ENCODE measurements at regions not wholly inside any gene's neighbourhood (a gene's known extent, or its start where the extent isn't known, plus 50 kb on each side); places are given as distances from the start of the nearest gene placed in this dataset.

GRCh38 chr12:63068857-63069442, 82.1 kb downstream of the AVPR1A start:
- H3K27me3 ChIP-seq, result no peaks in the 10 kb centered on the region
- H3K4me3 ChIP-seq, result no peak overlapping the region
- H3K4me1 ChIP-seq, result no peaks in the 10 kb centered on the region
- no peaks in the 10 kb centered on the region for H3K36me3 ChIP-seq
- ATAC-seq (peak; percentile 64), DNase-seq (peak in 2 of 4 donors; percentile 27 to 62)
- no peaks in the 10 kb centered on the region for H3K9me3 ChIP-seq
- intact Hi-C loops (cut with DNase I), result no loop called here
- TF ChIP-seq CTCF (IDR thresholded peaks at IDR 0.05), result peak in 1 of 2 donors; percentile 32
- no peak overlapping the region for H3K27ac ChIP-seq

DNA sequence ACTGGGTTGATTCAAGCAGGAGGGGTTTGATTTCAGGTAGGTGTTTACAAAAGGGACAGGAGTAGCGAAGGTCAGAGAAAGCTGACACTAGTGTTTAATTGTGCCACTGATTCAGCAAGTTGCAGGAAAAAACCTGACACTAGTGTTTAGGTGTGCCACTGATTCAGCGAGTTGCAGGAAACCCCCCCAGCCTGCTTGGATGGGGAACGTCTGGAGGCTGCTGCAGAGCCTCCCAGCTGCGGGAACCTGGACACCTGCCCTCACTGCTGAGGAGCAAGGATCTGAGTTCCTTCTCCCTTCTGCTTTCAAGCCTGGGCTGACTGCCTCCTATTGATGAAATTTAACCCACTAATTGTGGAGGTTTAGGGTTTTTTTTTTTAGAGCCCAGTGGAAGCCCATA, 84.2 kb downstream of the AVPR1A start:
- Histone ChIP-seq H3K27me3 (no peaks in the 10 kb centered on the region), H3K4me3 (no peak overlapping the region), H3K36me3 (no peaks in the 10 kb centered on the region), H3K27ac (no peak overlapping the region), H3K4me1 (no peaks in the 10 kb centered on the region), H3K9me3 (no peaks in the 10 kb centered on the region)
- DNase-seq (no peak), ATAC-seq (no peak)
- TF ChIP-seq CTCF (IDR thresholded peaks at IDR 0.05), result no peak
- intact Hi-C loops (cut with DNase I), result no loop called here

DNA sequence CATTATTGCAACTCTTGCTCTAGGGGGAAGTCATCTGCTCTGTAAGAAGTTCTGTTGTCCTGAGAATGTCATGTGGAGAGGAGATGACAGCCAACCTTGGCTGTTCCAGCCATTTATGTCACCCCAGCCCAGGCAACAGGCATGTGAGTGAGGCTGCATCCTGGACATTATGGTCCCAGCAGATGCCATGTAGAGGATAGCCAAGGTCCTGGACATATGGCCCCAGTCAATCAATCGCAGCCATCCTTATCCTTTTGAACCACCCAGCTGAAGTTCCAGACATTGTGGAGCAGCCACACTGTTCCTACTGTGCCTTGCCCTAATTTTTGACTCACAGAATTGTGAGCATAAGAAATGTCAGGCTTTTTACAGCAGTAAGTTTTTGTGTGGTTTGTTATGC, 84.9 kb downstream of the AVPR1A start:
- Histone ChIP-seq H3K4me1 (no peaks in the 10 kb centered on the region), H3K27ac (no peak overlapping the region), H3K36me3 (no peaks in the 10 kb centered on the region), H3K9me3 (no peaks in the 10 kb centered on the region), H3K4me3 (no peak overlapping the region), H3K27me3 (no peaks in the 10 kb centered on the region)
- TF ChIP-seq CTCF (IDR thresholded peaks at IDR 0.05), result no peak
- intact Hi-C loops (cut with DNase I), result no loop called here
- no peak for ATAC-seq
- DNase-seq, result no peak

GRCh38 chr12:63064080-63064479, 86.9 kb downstream of the AVPR1A start:
- intact Hi-C loops (cut with DNase I), result no loop called here
- TF ChIP-seq CTCF (IDR thresholded peaks at IDR 0.05), result no peak
- H3K4me3 ChIP-seq, result no peak overlapping the region
- H3K36me3 ChIP-seq, result no peaks in the 10 kb centered on the region
- no peak for ATAC-seq
- no peaks in the 10 kb centered on the region for H3K9me3 ChIP-seq
- no peaks in the 10 kb centered on the region for H3K4me1 ChIP-seq
- no peak overlapping the region for H3K27ac ChIP-seq
- no peaks in the 10 kb centered on the region for H3K27me3 ChIP-seq
- DNase-seq, result no peak

DNA sequence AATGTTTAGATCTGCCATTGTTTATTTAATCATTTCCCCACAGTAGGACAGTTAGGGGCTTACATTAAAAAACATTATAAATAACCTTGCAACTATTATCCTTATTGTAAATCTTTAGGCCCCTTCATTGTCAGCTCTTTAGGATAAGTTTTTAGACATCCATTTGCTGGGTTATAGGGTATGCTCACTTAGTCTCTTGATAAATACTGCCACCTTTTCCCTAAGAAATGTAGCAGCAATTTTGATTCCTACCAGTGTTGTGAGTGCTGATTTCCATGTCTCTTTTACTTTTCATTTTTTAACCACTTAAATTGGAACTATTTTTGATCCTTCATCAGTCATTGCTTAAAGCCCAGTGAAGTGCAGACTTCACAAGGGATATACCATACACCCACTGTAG, 94.4 kb downstream of the AVPR1A start:
- H3K27ac ChIP-seq, result no peak overlapping the region
- TF ChIP-seq CTCF (IDR thresholded peaks at IDR 0.05), result no peak
- H3K4me1 ChIP-seq, result no peaks in the 10 kb centered on the region
- H3K4me3 ChIP-seq, result no peak overlapping the region
- H3K36me3 ChIP-seq, result no peaks in the 10 kb centered on the region
- ATAC-seq, result no peak
- H3K27me3 ChIP-seq, result no peaks in the 10 kb centered on the region
- no peaks in the 10 kb centered on the region for H3K9me3 ChIP-seq
- intact Hi-C loops (cut with DNase I), result no loop called here
- DNase-seq, result no peak

Measured in left lung (tissue), 4 donors.